ENCODE measurements at regions not wholly inside any gene's neighbourhood (a gene's known extent, or its start where the extent isn't known, plus 50 kb on each side); places are given as distances from the start of the nearest gene placed in this dataset.

DNA sequence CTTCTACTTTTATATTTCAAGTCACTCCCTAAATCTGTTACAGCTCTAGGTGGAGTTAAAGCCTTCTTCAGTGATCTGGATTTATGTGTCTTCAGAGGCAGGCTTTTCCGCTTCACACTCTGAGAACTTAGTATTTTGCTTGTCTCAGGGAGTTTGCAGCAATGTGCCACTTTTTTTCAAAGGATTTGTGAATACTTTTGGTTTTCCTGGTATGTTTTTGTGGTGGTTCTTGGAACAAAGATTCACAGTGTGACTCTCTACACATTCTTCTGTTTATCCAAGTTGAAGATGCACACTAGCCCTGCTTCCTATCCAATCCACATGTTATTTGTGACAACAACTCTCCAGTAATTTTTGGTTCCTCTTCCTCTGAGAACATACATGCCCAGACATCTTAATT is 1253.7 kb downstream of the TECRL start:
- no peak overlapping the region for H3K4me3 ChIP-seq (ENCODE audit: low read depth, low read length, poor library complexity, severe bottlenecking)
- no peak overlapping the region for H3K27ac ChIP-seq (ENCODE audit: low read depth, low read length, poor library complexity, severe bottlenecking)
- H3K79me2 ChIP-seq (ENCODE audit: insufficient read depth, low read depth, low read length) = no peaks in the 10 kb centered on the region
- H3K36me3 ChIP-seq (ENCODE audit: insufficient read depth, low read length) = no peaks in the 10 kb centered on the region
- intact Hi-C loops (cut with micrococcal nuclease; ENCODE audit: unreplicated experiment) = no loop called here
- H3K9me2 ChIP-seq (ENCODE audit: insufficient read depth, low read length) = no peaks in the 10 kb centered on the region
- CTCF ChIA-PET (ENCODE audit: unreplicated experiment) = no interaction called here
- POLR2A ChIA-PET = no interaction called here
- H4K20me1 ChIP-seq (ENCODE audit: insufficient read depth, low read length) = no peaks in the 10 kb centered on the region
- no peak for TF ChIP-seq EZH2phosphoT487 (IDR thresholded peaks at IDR 0.05; ENCODE audit: borderline replicate concordance, low read depth, low read length)
- TF ChIP-seq, protein P1, sequence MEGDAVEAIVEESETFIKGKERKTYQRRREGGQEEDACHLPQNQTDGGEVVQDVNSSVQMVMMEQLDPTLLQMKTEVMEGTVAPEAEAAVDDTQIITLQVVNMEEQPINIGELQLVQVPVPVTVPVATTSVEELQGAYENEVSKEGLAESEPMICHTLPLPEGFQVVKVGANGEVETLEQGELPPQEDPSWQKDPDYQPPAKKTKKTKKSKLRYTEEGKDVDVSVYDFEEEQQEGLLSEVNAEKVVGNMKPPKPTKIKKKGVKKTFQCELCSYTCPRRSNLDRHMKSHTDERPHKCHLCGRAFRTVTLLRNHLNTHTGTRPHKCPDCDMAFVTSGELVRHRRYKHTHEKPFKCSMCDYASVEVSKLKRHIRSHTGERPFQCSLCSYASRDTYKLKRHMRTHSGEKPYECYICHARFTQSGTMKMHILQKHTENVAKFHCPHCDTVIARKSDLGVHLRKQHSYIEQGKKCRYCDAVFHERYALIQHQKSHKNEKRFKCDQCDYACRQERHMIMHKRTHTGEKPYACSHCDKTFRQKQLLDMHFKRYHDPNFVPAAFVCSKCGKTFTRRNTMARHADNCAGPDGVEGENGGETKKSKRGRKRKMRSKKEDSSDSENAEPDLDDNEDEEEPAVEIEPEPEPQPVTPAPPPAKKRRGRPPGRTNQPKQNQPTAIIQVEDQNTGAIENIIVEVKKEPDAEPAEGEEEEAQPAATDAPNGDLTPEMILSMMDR (conservative IDR thresholded peaks at IDR 0.05; ENCODE audit: low read length) = no peak
- H3K9me3 ChIP-seq (ENCODE audit: low read length) = no peaks in the 10 kb centered on the region
- no TSS peak for BruUV-seq (replicated peaks)
- no peak for DNase-seq (ENCODE audit: low spot score)
- no peaks in the 10 kb centered on the region for H3K4me1 ChIP-seq (ENCODE audit: insufficient read depth, low read length, poor library complexity, severe bottlenecking)
- no peak overlapping the region for H3K4me2 ChIP-seq (ENCODE audit: low read length)
- H2AFZ ChIP-seq (ENCODE audit: low read length) = no peak overlapping the region

DNA sequence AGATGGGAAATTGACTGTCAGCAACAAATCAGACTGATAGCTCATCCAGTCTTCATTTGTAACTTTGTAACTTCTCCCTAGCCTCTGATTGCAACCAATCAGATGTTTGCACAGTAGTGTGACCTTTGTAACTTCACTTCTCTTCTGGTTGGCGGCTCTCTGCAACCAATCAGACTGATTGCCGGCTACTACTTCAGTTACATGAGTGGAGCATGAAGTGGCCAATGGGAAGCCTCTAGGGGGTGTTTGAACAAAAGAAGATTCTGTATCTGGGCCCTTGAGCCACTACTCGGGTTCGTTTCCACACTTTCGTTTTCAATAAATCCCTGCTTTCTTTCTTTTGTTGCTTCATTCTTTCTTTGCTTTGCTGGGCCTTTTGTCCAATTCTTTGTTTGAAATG is 1285.8 kb downstream of the TECRL start:
- POLR2A ChIA-PET = no interaction called here
- Histone ChIP-seq H3K27ac (ENCODE audit: low read depth, low read length, poor library complexity, severe bottlenecking) (no peak overlapping the region), H3K9me2 (ENCODE audit: insufficient read depth, low read length) (no peaks in the 10 kb centered on the region), H3K4me2 (ENCODE audit: low read length) (no peak overlapping the region), H3K36me3 (ENCODE audit: insufficient read depth, low read length) (no peaks in the 10 kb centered on the region), H2AFZ (ENCODE audit: low read length) (no peak overlapping the region), H3K4me3 (ENCODE audit: low read depth, low read length, poor library complexity, severe bottlenecking) (no peak overlapping the region), H3K9me3 (ENCODE audit: low read length) (no peaks in the 10 kb centered on the region), H4K20me1 (ENCODE audit: insufficient read depth, low read length) (no peaks in the 10 kb centered on the region), H3K4me1 (ENCODE audit: insufficient read depth, low read length, poor library complexity, severe bottlenecking) (no peaks in the 10 kb centered on the region), H3K79me2 (ENCODE audit: insufficient read depth, low read depth, low read length) (no peaks in the 10 kb centered on the region)
- CTCF ChIA-PET (ENCODE audit: unreplicated experiment) = no interaction called here
- DNase-seq (ENCODE audit: low spot score) = no peak
- BruUV-seq (replicated peaks) = no TSS peak
- intact Hi-C loops (cut with micrococcal nuclease; ENCODE audit: unreplicated experiment) = no loop called here
- TF ChIP-seq, protein P1 (conservative IDR thresholded peaks at IDR 0.05; ENCODE audit: low read length) = no peak
- TF ChIP-seq EZH2phosphoT487 (IDR thresholded peaks at IDR 0.05; ENCODE audit: borderline replicate concordance, low read depth, low read length) = no peak

DNA sequence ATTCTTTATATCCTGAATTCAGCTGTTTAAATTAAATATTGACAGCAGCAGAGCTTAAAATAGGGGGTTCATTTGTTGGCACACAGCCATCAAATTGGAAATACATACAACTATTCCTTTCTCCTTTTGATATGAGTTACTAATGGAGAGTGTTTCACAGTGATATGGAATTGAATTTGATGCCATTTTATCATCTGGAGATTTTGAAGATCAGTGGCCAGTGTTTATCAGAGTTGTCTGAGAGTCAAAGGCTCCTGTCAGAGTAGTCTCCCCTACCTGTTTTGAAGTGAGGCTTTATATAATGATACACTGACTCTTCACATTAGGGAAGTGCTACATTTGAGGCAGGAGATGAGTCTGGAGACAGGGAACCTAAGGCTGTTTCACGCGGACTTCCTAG is 1286.3 kb downstream of the TECRL start:
- Histone ChIP-seq H4K20me1 (ENCODE audit: insufficient read depth, low read length) (no peaks in the 10 kb centered on the region), H3K36me3 (ENCODE audit: insufficient read depth, low read length) (no peaks in the 10 kb centered on the region), H3K4me2 (ENCODE audit: low read length) (no peak overlapping the region), H3K27ac (ENCODE audit: low read depth, low read length, poor library complexity, severe bottlenecking) (no peak overlapping the region), H3K4me3 (ENCODE audit: low read depth, low read length, poor library complexity, severe bottlenecking) (no peak overlapping the region), H3K9me2 (ENCODE audit: insufficient read depth, low read length) (no peaks in the 10 kb centered on the region), H2AFZ (ENCODE audit: low read length) (no peak overlapping the region), H3K9me3 (ENCODE audit: low read length) (no peaks in the 10 kb centered on the region), H3K4me1 (ENCODE audit: insufficient read depth, low read length, poor library complexity, severe bottlenecking) (no peaks in the 10 kb centered on the region), H3K79me2 (ENCODE audit: insufficient read depth, low read depth, low read length) (no peaks in the 10 kb centered on the region)
- ChIA-PET CTCF (ENCODE audit: unreplicated experiment) (no interaction called here), POLR2A (no interaction called here)
- intact Hi-C loops (cut with micrococcal nuclease; ENCODE audit: unreplicated experiment) = no loop called here
- no TSS peak for BruUV-seq (replicated peaks)
- no peak for TF ChIP-seq EZH2phosphoT487 (IDR thresholded peaks at IDR 0.05; ENCODE audit: borderline replicate concordance, low read depth, low read length)
- TF ChIP-seq, protein P1 (conservative IDR thresholded peaks at IDR 0.05; ENCODE audit: low read length) = no peak
- DNase-seq (ENCODE audit: low spot score) = no peak

All from OCI-LY7 (cell line).